ENCODE measurements at regions not wholly inside any gene's neighbourhood (a gene's known extent, or its start where the extent isn't known, plus 50 kb on each side); places are given as distances from the start of the nearest gene placed in this dataset.

GRCh38 chr21:28310711-28311110 lies 682.0 kb downstream of the LTN1 start:
- Histone ChIP-seq H3K9me3 (no peaks in the 10 kb centered on the region), H3K36me3 (ENCODE audit: insufficient read depth in 1 of 2, low read depth in 1 of 2) (no peaks in the 10 kb centered on the region), H3K27me3 (ENCODE audit: insufficient read depth in 3 of 3, low read length in 2 of 3) (no peaks in the 10 kb centered on the region), H3K4me1 (no peaks in the 10 kb centered on the region), H3K27ac (no peak overlapping the region), H3K4me3 (no peak overlapping the region)
- no peak for TF ChIP-seq CTCF (IDR thresholded peaks at IDR 0.05)
- DNase-seq (no peak), ATAC-seq (no peak)
- intact Hi-C loops (cut with DNase I), result no loop called here

GRCh38 chr21:28310171-28310685 lies 682.4 kb downstream of the LTN1 start:
- H3K4me1 ChIP-seq, result no peaks in the 10 kb centered on the region
- DNase-seq (no peak), ATAC-seq (no peak)
- no peak overlapping the region for H3K4me3 ChIP-seq
- 73 to 80% (median 76%) methylated on average over 5 of the region's 5 CpGs for WGBS, 3 donors
- H3K9me3 ChIP-seq, result no peaks in the 10 kb centered on the region
- intact Hi-C loops (cut with DNase I), result no loop called here
- H3K27ac ChIP-seq, result no peak overlapping the region
- H3K36me3 ChIP-seq (ENCODE audit: insufficient read depth in 1 of 2, low read depth in 1 of 2), result no peaks in the 10 kb centered on the region
- no peaks in the 10 kb centered on the region for H3K27me3 ChIP-seq (ENCODE audit: insufficient read depth in 3 of 3, low read length in 2 of 3)
- TF ChIP-seq CTCF (IDR thresholded peaks at IDR 0.05), result no peak

GRCh38 chr21:28309596-28309995 lies 683.1 kb downstream of the LTN1 start:
- Histone ChIP-seq H3K4me3 (no peak overlapping the region), H3K27ac (no peak overlapping the region), H3K9me3 (no peaks in the 10 kb centered on the region), H3K4me1 (no peaks in the 10 kb centered on the region), H3K36me3 (ENCODE audit: insufficient read depth in 1 of 2, low read depth in 1 of 2) (no peaks in the 10 kb centered on the region), H3K27me3 (ENCODE audit: insufficient read depth in 3 of 3, low read length in 2 of 3) (no peaks in the 10 kb centered on the region)
- ATAC-seq (no peak), DNase-seq (no peak)
- TF ChIP-seq CTCF (IDR thresholded peaks at IDR 0.05), result no peak
- intact Hi-C loops (cut with DNase I), result no loop called here
- WGBS, 3 donors, result 68 to 99% (median 96%) methylated on average over 2 of the region's 2 CpGs

- 93 to 96% (median 95%) methylated on average over 1 of the region's 1 CpG for WGBS, 3 donors
- Histone ChIP-seq H3K4me3 (no peak overlapping the region), H3K27ac (no peak overlapping the region), H3K27me3 (ENCODE audit: insufficient read depth in 3 of 3, low read length in 2 of 3) (no peaks in the 10 kb centered on the region), H3K9me3 (no peaks in the 10 kb centered on the region), H3K4me1 (no peaks in the 10 kb centered on the region), H3K36me3 (ENCODE audit: insufficient read depth in 1 of 2, low read depth in 1 of 2) (no peaks in the 10 kb centered on the region)
- intact Hi-C loops (cut with DNase I), result no loop called here
- ATAC-seq (no peak), DNase-seq (no peak)
- no peak for TF ChIP-seq CTCF (IDR thresholded peaks at IDR 0.05)
Measured at GRCh38 chr21:28308516-28308915, 684.2 kb downstream of the LTN1 start.

- DNase-seq (no peak), ATAC-seq (no peak)
- no peak overlapping the region for H3K4me3 ChIP-seq
- no peaks in the 10 kb centered on the region for H3K9me3 ChIP-seq
- H3K27ac ChIP-seq, result no peak overlapping the region
- no peaks in the 10 kb centered on the region for H3K27me3 ChIP-seq (ENCODE audit: insufficient read depth in 3 of 3, low read length in 2 of 3)
- intact Hi-C loops (cut with DNase I), result no loop called here
- H3K36me3 ChIP-seq (ENCODE audit: insufficient read depth in 1 of 2, low read depth in 1 of 2), result no peaks in the 10 kb centered on the region
- H3K4me1 ChIP-seq, result no peaks in the 10 kb centered on the region
- no peak for TF ChIP-seq CTCF (IDR thresholded peaks at IDR 0.05)
Measured at GRCh38 chr21:28299946-28300345, 692.7 kb downstream of the LTN1 start.

All from psoas muscle (tissue), 7 donors.